NCI-H146 treated with DMSO at 0.1 percent for 48 hours (cell line): ENCODE measurements at regions not wholly inside any gene's neighbourhood (a gene's known extent, or its start where the extent isn't known, plus 50 kb on each side); places are given as distances from the start of the nearest gene placed in this dataset.

Experiments
- DNase-seq: peaks from one replicate; lab custom pipeline; 2025; ENCODE audit not compliant: unreplicated experiment; lab: John Stamatoyannopoulos, UW

DNA sequence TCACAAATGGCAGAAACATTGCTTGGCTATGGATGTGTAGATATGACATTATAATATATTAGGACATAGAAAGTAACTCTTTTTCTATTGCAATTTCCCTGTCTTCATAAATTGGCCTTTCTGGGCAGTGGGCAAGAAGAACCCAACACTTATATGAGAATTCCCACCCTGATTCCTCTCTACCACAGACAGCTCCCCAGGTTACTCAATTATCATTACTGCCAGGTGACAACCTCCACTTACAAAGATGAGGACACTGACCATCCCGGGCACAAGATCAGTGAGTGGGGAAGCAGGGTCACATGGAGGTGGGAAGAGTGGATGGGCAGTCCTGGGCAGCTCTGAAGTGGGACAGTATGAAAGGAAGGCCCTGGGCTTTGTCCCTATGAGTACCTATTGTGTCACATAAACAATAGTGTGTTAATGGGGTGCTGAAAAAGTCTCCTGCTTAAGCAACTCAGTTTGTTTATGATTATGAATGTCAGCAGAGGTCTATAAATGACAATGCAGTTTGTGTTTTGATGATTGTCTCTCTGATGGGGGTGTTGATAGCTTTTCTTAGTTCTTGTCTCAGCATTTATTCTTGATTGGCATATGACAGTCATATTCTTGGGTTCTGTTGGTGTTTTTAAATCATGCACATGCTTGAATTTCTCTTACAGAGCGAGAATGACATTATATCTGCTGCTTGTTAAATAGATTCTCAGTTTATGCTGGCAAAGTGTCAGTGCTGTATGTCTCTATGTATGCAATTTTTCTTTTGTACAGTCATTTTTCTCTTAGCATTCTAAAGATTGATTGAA, 99.9 kb downstream of the SLIT2 start:
- no peak for DNase-seq

DNA sequence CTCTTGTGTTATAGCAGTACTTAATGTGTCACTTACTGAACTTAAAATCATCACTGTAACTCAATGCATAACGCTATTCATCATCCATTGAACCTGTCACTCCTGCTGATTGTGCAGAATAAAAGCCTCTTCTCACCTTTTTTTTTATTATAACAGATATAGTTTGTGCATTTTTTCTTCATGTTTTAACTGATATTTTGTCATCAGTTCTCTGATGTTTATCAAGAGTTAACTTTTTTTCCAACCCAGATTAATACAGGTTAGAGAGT, 100.4 kb downstream of the SLIT2 start:
- no peak for DNase-seq

DNA sequence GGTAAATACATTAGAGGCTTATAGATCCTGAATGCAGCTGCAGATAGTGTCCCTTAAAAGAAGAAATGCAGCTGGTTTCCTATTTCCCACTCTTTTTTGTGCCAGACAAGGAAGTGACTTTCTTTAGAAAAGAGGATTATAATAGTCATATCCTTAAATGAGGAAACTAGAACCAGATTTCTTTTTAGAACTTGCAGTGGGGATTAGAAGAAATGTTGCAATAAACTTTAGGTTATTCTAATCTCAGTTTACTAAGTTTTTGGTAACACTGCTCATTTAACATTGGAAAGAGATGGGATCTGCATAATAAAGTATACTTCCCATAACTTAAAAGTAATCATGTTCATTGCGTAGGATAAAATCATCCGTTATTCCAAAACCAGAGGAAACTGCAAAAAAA, 101.9 kb downstream of the SLIT2 start:
- DNase-seq, result no peak

DNA sequence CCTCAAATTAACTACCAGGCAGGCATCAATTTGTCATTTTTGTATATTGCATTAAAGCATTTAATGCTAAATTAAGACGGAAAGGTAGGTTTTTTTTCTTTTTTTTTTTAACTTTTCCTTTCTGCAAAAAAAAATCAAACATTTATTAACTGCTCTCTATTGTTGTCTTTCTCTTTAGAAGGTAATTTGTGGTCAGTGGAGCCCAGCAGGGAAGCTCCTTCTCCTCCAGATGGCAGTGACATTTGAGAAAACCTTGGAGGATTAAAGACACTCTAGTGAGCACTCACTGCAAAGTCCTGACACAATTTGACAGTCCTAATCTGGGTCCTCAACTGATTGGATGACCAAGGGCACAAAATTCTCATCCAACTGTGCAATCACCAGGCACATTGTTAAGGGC, 102.4 kb downstream of the SLIT2 start:
- peak; percentile 64 for DNase-seq

DNA sequence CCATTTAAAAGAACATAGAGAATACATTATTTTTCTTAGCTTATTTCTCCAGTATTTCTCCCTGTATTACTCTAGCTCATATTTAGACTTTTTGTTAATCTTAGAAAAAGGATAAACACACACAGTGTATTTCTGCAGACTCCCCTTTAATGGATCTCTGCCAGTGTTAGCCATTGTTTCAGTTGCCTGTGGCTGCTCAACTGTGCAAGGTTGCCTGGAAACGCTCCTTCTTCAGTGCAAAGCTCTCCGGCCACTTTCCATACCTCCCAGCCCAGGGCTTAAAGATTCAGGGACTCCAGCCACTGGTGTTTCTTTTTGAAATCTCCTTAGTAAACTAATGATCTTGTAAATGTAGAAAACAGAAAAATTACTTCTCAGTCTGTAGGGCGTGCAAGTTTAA, 104.9 kb downstream of the SLIT2 start:
- DNase-seq, result peak; percentile 42

DNA sequence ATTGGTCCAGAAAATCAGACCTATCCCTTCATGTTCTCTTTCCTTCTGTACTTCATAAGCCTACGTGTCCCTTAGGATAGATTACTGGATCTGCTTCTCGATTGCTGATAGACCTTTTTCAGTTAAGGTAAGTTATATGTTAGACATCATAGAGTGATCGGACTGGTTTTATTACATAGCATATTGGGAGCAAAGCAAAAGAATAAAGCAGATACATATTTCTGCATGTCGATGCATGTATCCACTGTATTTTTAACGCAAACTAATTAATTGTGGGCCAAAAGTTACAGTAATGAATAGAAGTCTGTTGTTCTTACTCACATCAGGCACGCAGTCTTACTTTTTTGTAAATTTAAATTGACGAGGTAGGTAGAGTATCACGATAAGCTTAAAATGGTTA, 106.4 kb downstream of the SLIT2 start:
- no peak for DNase-seq

DNA sequence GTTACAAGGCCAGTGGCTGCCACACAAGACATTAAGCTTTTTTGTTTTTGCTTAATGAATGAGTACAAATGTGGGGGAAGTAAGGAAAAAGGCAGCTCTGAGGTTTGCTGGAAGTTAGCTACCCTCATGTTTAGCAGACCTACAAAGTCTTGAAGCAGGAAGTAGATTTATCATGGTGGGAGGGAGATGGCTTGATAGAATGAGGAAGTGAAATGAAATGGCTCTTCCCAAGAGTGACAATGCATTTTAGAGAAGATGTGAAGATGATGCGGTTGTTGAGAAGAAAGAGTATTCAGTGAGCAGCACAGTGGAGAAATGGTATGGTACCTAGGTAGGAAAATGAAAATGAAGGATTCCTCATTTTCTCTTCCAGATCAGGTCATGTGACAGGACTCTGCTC, 108.0 kb downstream of the SLIT2 start:
- no peak for DNase-seq

DNA sequence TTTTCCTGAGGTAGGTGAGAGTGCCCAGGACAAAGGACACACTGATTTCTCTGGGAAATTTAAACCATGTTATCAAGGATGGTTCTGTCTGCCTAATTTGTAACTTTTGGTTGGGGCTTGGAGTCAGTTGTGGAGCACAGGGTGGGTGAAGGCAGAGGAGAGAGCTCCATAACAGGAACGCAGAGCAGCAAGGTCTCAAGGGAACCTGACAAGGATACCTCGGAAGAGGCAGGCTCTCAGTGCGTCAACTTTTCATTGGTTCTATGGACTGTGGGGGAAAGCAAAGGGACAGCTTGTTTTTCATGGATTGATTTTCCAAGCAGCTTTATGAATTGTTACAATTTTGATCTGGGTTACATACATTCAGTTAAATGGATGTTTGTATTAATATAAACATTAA, 110.4 kb downstream of the SLIT2 start:
- DNase-seq, result no peak

DNA sequence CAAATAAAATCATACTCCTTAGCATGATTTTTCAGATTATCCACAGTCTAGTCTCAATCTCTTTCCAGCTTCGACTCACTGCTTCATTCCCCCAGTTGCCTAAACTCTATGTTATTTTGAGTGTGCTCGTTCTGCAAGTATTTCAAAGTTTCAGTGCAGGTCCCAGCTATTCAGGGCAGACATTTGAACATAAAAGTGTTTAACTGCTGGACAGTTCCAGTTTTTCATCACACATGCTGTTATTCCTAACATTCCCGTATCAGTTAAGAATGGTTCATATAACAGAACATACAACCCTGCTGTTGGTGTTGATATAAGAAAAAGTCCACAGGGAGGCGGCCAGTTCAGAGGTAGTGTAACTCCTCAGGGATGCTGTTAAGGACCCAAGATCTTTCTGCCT, 113.3 kb downstream of the SLIT2 start:
- DNase-seq, result no peak

DNA sequence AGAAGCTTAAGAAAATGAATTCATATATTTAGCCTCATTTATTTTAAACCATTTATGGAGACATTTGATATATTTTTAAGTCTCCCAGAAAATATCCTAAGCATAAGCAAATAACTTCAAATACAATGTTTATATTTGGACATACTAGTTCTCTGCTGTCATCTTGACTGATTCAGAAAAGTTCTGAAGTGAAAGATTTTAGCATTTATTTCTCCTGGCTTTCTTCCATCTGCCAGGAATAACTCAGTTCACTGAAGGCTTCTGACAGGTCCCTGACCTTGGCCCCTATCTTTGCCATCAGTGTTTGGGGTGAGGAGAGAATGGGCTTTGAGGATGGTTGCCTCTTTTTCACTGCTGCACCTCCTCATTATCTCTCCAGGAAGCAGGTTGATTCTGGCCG, 115.7 kb downstream of the SLIT2 start:
- peak; percentile 4 for DNase-seq

DNA sequence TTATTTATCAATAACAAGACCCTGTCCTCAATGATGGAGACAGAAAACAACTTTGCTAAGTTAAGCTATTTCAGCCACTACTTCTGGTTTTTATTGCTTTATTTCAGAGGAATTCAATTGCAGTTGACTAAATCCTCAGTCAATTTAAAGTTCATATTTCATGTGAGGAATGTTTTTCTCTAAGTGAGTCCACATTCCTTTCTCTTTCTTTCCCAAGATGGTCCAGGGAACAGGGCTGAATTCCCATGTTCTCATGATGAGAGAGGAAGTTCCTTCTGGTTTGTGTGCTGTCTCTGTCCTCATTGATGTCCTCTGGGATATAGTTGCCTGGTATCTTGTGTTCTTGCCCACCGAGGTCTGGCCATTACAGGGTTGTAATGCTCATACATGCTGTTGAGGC, 117.2 kb downstream of the SLIT2 start:
- DNase-seq, result no peak

DNA sequence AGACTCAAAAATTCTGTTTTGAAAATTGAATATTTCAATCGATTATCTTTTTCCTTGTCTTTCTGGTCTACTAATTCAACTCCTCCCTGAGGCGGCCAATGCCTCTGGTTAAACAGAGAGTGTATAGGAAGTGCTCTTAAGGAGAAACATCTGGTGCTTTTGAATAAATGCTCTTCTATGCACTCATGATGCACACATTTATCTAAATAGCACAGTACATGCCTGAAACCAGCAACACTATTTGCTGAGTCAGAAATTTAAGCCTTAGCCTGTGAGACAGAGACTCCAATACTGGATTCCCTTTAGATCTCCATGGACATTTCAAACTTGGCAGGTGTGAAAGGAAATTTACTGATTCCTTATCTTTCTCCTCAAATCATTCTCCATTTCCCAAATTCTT, 118.6 kb downstream of the SLIT2 start:
- no peak for DNase-seq

DNA sequence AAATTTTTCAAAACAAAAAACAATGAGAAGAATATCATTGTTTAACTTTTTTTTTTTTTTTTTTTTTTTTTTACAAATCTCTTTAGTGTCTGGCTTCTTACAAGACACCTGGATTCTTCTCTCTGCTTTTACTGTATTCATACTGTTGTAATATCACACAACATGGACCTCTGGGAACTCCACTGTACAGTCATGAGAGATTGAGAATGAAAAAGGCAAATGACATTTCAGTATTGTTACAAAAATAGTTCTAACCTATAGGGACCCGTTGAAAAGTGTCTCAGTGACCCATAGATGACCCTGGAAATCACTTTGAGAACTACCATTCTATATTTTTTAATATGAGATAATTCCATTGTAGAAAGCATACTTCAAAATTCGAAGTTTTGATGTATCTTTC, 124.4 kb downstream of the SLIT2 start:
- no peak for DNase-seq

DNA sequence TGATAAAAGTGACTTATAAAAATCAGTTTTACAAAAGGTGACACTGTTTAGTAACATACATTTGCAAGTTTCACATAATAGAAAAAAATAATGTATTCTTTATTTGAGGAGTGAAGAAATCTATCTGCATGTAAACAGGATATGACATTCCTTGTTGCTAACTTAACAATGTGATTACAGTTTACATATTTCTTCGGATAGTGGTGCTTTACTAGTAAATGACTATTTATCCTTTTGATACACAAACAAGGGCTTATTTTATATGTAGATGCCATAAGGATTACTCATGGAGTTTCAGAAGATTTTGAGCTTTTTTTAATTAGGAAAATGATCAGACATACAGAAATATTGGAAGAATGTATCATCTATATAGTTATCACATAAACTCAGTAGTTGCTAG, 126.5 kb downstream of the SLIT2 start:
- no peak for DNase-seq

DNA sequence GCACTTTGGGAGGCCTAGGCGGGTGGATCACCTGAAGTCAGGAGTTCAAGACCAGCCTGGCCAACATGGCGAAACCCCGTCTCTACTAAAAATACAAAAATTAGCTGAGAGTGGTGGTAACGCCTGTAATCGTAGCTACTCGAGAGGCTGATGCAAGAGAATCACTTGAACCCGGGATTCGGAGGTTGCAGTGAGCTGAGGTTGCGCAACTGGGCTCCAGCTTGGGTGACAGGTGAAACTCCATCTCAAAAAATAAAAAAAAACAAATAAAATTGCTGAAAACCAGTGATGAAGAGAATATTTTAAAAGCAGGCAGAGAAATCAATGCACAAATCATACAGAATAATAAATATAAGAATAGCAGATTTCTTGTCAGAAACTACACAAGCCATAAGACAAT, 129.3 kb downstream of the SLIT2 start:
- no peak for DNase-seq

DNA sequence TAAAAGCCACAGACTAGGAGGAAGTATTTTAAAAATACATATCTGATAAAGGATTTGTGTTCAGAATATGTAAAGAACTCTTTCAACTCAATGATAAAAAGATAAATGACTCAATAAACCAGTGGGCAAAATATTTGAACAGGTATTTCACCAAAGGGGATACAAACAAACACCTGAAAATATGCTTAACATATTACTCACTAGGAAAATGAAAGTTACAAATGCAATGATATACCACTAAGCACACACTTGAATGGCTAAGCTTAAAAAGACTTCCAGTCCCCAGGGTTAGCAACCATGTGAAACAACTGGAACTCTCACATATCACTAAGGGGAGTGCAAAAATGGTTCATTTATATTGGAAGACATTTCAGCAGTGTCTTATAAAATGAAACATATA, 131.6 kb downstream of the SLIT2 start:
- no peak for DNase-seq

DNA sequence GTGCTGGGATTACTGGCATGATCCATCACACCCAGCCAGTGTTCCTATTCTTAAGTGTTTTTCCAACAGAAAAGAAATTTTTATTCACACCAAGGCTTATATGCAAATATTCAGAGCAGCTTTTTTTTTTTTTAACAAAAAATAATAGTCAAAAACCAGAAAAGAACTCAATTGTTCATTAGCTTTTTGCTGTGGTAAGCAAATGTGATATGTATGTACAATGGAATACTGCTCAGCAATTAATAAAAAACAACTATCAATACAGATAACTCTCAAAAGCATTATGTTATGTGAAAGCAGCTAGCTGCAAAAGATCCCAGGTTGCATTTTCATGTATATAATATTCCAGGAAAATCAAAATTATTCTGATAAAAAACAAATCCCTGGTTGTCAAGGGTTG, 132.3 kb downstream of the SLIT2 start:
- no peak for DNase-seq

DNA sequence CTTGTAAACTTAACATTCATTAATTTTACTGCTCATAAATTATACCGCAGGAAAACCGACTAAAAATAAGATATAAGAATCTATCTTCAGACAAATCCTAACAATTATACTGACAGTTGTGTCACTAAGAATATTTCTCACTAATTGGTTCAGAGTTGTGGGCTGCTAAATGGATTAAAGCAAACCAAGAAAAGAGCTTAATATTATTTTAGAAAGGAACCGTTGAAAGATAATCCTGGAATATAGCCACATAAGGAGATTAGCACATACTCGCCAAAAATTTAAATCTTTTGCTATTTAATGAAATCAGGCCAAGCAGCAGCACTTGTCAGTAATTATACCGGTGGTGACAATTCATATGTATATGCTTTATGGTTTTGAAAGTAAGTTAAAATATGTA, 132.8 kb downstream of the SLIT2 start:
- no peak for DNase-seq

DNA sequence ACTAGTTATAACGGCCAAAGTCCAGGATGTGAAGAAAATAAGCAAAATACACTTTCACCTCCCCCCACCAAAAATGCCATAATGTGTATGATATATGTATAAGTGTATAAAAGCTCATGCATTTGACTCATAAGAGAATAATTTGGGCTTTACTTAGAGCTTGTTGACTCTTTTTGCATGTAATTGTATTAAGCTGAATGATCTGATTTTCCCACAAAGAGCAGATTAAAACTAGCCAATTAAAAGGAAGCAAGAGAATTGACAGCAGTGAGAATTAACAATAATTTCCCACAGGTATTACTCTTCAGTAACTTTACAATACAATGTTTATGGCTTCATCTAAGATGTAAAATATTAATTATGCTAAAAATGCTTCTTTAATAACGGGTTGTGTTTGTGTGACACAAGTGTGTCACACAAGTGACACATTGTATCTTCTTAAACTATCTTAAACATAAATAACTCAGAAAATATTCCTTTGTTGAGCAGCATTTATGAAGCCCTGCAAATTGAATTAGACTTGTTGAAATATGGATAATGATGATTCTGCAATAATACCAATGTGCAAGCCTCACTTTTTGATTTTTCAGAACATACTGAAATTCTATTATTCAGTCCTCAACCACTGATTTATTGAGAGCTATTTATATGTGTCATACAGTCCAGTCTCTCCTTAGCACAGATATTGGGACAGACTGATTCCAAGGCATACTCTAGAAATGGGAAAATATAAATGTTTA, 134.5 kb downstream of the SLIT2 start:
- DNase-seq, result no peak

DNA sequence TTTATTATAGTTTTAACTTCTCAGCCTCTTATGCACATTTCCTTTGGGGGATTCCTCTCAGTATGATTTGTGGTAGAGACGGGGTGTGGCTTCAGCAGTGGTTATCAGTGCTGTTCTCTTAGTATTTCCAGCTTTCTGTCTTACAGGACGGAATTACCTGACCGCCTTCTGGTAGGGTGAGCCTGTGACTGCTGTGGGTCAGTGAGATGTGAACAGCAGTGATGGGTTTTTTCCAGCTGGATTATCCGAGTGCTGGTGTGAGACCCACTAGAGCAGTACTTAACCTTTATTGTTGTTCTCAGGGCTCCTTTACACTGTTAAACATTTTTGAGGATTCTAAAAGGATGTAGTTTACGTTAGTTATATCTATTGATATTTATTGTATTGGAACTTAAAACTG, 135.2 kb downstream of the SLIT2 start:
- DNase-seq, result no peak

DNA sequence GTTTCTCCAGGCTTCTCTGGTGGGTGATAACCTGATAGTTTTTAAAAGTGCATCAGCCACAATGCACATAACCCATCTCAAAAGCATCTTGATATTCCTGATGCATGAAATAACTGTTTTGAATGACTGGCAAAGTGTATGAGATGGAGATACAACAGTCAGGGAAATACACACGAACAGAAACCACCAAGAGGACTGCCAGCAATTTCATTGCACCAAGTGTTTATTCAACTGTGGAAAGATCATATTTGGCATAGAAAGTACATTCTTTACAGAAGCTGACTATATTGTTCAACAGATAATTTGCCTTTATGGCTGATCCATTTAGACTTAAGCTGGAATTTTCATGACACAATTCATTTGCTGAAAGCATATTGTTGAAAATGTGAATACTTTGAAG, 139.5 kb downstream of the SLIT2 start:
- no peak for DNase-seq

DNA sequence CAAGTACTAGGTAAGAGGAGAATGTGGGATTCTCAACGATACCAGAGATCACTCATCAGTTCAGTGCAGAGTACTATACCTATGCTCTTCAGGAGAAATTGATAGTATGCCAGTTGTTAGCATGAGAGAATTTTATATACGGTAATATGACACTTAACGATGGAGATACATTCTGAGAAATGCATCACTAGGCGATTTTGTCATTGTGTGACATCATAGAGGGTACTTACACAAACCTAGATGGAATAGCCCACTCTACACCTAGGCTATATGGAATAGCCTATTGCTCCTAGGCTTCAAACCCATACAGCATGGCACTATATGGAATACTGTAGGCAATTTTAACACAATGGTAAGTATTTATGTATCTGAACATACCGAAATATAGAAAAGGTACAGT, 140.2 kb downstream of the SLIT2 start:
- no peak for DNase-seq

DNA sequence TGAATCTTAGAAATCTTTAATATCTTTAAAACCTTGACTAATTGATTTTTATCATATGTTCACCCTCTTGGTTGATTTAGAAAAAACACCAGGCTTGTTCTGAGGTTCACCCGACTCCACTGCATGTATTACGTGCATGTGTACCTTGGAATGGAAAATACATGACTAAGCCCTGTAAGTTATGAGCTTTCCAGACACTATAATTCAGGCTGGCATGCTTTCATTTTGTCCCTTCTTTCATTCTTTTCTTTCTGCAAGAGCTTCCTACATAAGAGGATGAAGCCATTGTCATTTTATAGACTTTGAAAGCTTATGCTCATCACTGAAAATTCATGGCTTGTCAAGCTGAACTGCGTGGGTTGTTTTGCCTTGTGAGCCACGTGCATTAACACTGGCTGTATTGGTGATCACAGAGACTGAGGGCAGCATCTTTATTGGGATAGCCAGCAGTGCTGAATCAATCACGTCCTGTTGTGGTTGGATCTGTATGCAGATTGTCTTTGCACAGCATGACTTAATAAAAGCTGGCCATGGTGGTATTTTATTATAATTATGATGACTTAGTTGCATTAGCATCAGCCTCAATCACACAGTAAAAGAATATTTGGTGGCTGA, 141.9 kb downstream of the SLIT2 start:
- peak; percentile 12 for DNase-seq
